PFSK-1 (cell line): ENCODE measurements at regions not wholly inside any gene's neighbourhood (a gene's known extent, or its start where the extent isn't known, plus 50 kb on each side); places are given as distances from the start of the nearest gene placed in this dataset.

Experiments used
- FOXP2 ChIP-seq: optimal IDR thresholded peaks from 2 replicates; pipeline ENCODE3; 2011; ENCODE audit warnings: borderline replicate concordance, control low read depth, inconsistent platforms; ENCODE audit not compliant: insufficient read depth; ENCODE audit errors: extremely low read length, extremely low read depth
- POLR2AphosphoS5 ChIP-seq: IDR thresholded peaks from 2 replicates; pipeline ENCODE4 v1.6.1; 2012; ENCODE audit warnings: low read depth, mild to moderate bottlenecking, control low read depth, low read length, moderate library complexity
- REST ChIP-seq, 2 experiments: IDR thresholded peaks; 2 replicates each; pipeline versions ENCODE4 v1.6.1 to v1.8.0; 2011 to 2012; ENCODE audit warnings: low read depth in 2 of 2, low read length in 2 of 2, control low read depth in 1 of 2, inconsistent platforms in 1 of 2, mild to moderate bottlenecking in 1 of 2, moderate library complexity in 1 of 2; ENCODE audit not compliant: insufficient read depth in 1 of 2
- SIN3A ChIP-seq: IDR thresholded peaks from 2 replicates; pipeline ENCODE4 v1.6.1; 2012; ENCODE audit warnings: mild to moderate bottlenecking, low read length, moderate library complexity, borderline replicate concordance; ENCODE audit not compliant: insufficient read depth
- TAF1 ChIP-seq: IDR thresholded peaks from 2 replicates; pipeline ENCODE4 v1.6.1; 2012; ENCODE audit warnings: low read length, control low read depth, borderline replicate concordance; ENCODE audit not compliant: insufficient read depth

GRCh38 chr19:28898249-28898648 is 314.7 kb downstream of the UQCRFS1 start:
- no peak for TF ChIP-seq REST (IDR thresholded peaks at IDR 0.05; ENCODE audit: insufficient read depth in 1 of 2, low read depth in 2 of 2, low read length in 2 of 2)
- TF ChIP-seq SIN3A, result no peak
- no peak for TF ChIP-seq POLR2AphosphoS5
- no peak for TF ChIP-seq TAF1
- TF ChIP-seq FOXP2, result no peak
